ENCODE measurements at regions not wholly inside any gene's neighbourhood (a gene's known extent, or its start where the extent isn't known, plus 50 kb on each side); places are given as distances from the start of the nearest gene placed in this dataset.
A peak's percentile ranks its signal among the peaks of the same experiment; 100 is the strongest.

GRCh38 chr10:8183241-8183704 lies 128.8 kb downstream of the GATA3 start:
- Histone ChIP-seq H3K4me1 (ENCODE audit: control insufficient read depth, insufficient read depth, low read length, poor library complexity, severe bottlenecking) (peaks cover 16% of the 10 kb centered on the region), H3K27me3 (ENCODE audit: control insufficient read depth, insufficient read depth, low read length) (no peaks in the 10 kb centered on the region), H3K27ac (ENCODE audit: insufficient read depth, low read length, poor library complexity, severe bottlenecking) (peak overlapping the region; percentile 75), H3K36me3 (ENCODE audit: control insufficient read depth, insufficient read depth, low read length) (no peaks in the 10 kb centered on the region), H3K4me3 (ENCODE audit: low read depth, low read length) (peak overlapping the region; percentile 82), H3K9me3 (ENCODE audit: control insufficient read depth in 2 of 2, low read length in 2 of 2) (no peaks in the 10 kb centered on the region)
- H3K4me3 Mint-ChIP-seq = peak overlapping the region; percentile 17 to 66 (median 34)
- peak overlapping the region; percentile 78 to 81 (median 78) for H3K27ac Mint-ChIP-seq
- ATAC-seq (ENCODE audit: low read depth in 2 of 2) (peak; percentile 82 to 86), DNase-seq (peak; percentile 35 to 62 (median 58))
- H3K9me3 Mint-ChIP-seq = peaks cover 0 to 1% (median 0%) of the 10 kb centered on the region in 7 donors
- peaks cover 19 to 33% (median 21%) of the 10 kb centered on the region in 4 donors for H3K4me1 Mint-ChIP-seq
- no peaks in the 10 kb centered on the region for H3K36me3 Mint-ChIP-seq
- H3K27me3 Mint-ChIP-seq = no peaks in the 10 kb centered on the region

- Mint-ChIP-seq H3K27ac (no peak overlapping the region), H3K36me3 (no peaks in the 10 kb centered on the region)
- no peak overlapping the region for H3K4me3 ChIP-seq (ENCODE audit: low read depth, low read length)
Measured at GRCh38 chr10:8187171-8187666, 132.7 kb downstream of the GATA3 start.

GRCh38 chr10:8189458-8189857 lies 135.0 kb downstream of the GATA3 start:
- H3K27me3 Mint-ChIP-seq = peaks cover 5% of the 10 kb centered on the region
- Histone ChIP-seq H3K27ac (ENCODE audit: insufficient read depth, low read length, poor library complexity, severe bottlenecking) (no peak overlapping the region), H3K36me3 (ENCODE audit: control insufficient read depth, insufficient read depth, low read length) (no peaks in the 10 kb centered on the region), H3K4me1 (ENCODE audit: control insufficient read depth, insufficient read depth, low read length, poor library complexity, severe bottlenecking) (no peaks in the 10 kb centered on the region), H3K4me3 (ENCODE audit: low read depth, low read length) (no peak overlapping the region), H3K9me3 (ENCODE audit: control insufficient read depth in 2 of 2, low read length in 2 of 2) (no peaks in the 10 kb centered on the region), H3K27me3 (ENCODE audit: control insufficient read depth, insufficient read depth, low read length) (no peaks in the 10 kb centered on the region)
- H3K4me1 Mint-ChIP-seq = peaks cover 8 to 16% (median 10%) of the 10 kb centered on the region in 4 donors
- no peak overlapping the region for H3K4me3 Mint-ChIP-seq
- H3K9me3 Mint-ChIP-seq = peaks cover 0 to 1% (median 0%) of the 10 kb centered on the region in 7 donors
- ATAC-seq (ENCODE audit: low read depth in 2 of 2) (no peak), DNase-seq (no peak)
- no peak overlapping the region for H3K27ac Mint-ChIP-seq
- H3K36me3 Mint-ChIP-seq = no peaks in the 10 kb centered on the region

More at GRCh38 chr10:8187171-8187666, 132.7 kb downstream of the GATA3 start:
- no peak overlapping the region for H3K4me3 Mint-ChIP-seq
- Histone ChIP-seq H3K27ac (ENCODE audit: insufficient read depth, low read length, poor library complexity, severe bottlenecking) (no peak overlapping the region), H3K27me3 (ENCODE audit: control insufficient read depth, insufficient read depth, low read length) (no peaks in the 10 kb centered on the region), H3K4me1 (ENCODE audit: control insufficient read depth, insufficient read depth, low read length, poor library complexity, severe bottlenecking) (peaks cover 16% of the 10 kb centered on the region), H3K9me3 (ENCODE audit: control insufficient read depth in 2 of 2, low read length in 2 of 2) (no peaks in the 10 kb centered on the region), H3K36me3 (ENCODE audit: control insufficient read depth, insufficient read depth, low read length) (no peaks in the 10 kb centered on the region)
- peaks cover 0 to 1% (median 0%) of the 10 kb centered on the region in 7 donors for H3K9me3 Mint-ChIP-seq
- no peak for ATAC-seq (ENCODE audit: low read depth in 2 of 2)
- peaks cover 19 to 34% (median 24%) of the 10 kb centered on the region in 4 donors for H3K4me1 Mint-ChIP-seq
- DNase-seq = no peak
- peaks cover 5% of the 10 kb centered on the region for H3K27me3 Mint-ChIP-seq

- DNase-seq (no peak), ATAC-seq (ENCODE audit: low read depth in 2 of 2) (no peak)
- Mint-ChIP-seq H3K9me3 (peaks cover 0 to 1% (median 0%) of the 10 kb centered on the region in 7 donors), H3K36me3 (no peaks in the 10 kb centered on the region), H3K27ac (no peak overlapping the region), H3K27me3 (peaks cover 5% of the 10 kb centered on the region), H3K4me3 (no peak overlapping the region), H3K4me1 (peaks cover 0 to 12% (median 8%) of the 10 kb centered on the region in 4 donors)
- Histone ChIP-seq H3K27me3 (ENCODE audit: control insufficient read depth, insufficient read depth, low read length) (no peaks in the 10 kb centered on the region), H3K4me3 (ENCODE audit: low read depth, low read length) (no peak overlapping the region), H3K36me3 (ENCODE audit: control insufficient read depth, insufficient read depth, low read length) (no peaks in the 10 kb centered on the region), H3K9me3 (ENCODE audit: control insufficient read depth in 2 of 2, low read length in 2 of 2) (no peaks in the 10 kb centered on the region), H3K4me1 (ENCODE audit: control insufficient read depth, insufficient read depth, low read length, poor library complexity, severe bottlenecking) (no peaks in the 10 kb centered on the region), H3K27ac (ENCODE audit: insufficient read depth, low read length, poor library complexity, severe bottlenecking) (no peak overlapping the region)
Measured at GRCh38 chr10:8192301-8192700, 137.8 kb downstream of the GATA3 start.

GRCh38 chr10:8193546-8193945 lies 139.1 kb downstream of the GATA3 start:
- no peaks in the 10 kb centered on the region for H3K9me3 ChIP-seq (ENCODE audit: control insufficient read depth in 2 of 2, low read length in 2 of 2)
- no peak overlapping the region for H3K4me3 Mint-ChIP-seq
- H3K36me3 Mint-ChIP-seq = no peaks in the 10 kb centered on the region
- H3K27me3 ChIP-seq (ENCODE audit: control insufficient read depth, insufficient read depth, low read length) = no peaks in the 10 kb centered on the region
- peaks cover 5% of the 10 kb centered on the region for H3K27me3 Mint-ChIP-seq
- H3K9me3 Mint-ChIP-seq = peaks cover 0 to 1% (median 0%) of the 10 kb centered on the region in 7 donors
- no peaks in the 10 kb centered on the region for H3K36me3 ChIP-seq (ENCODE audit: control insufficient read depth, insufficient read depth, low read length)
- no peak for DNase-seq
- H3K4me1 Mint-ChIP-seq = peaks cover 0 to 11% (median 7%) of the 10 kb centered on the region in 4 donors
- H3K27ac ChIP-seq (ENCODE audit: insufficient read depth, low read length, poor library complexity, severe bottlenecking) = no peak overlapping the region
- H3K27ac Mint-ChIP-seq = no peak overlapping the region
- no peaks in the 10 kb centered on the region for H3K4me1 ChIP-seq (ENCODE audit: control insufficient read depth, insufficient read depth, low read length, poor library complexity, severe bottlenecking)
- no peak for ATAC-seq (ENCODE audit: low read depth in 2 of 2)
- no peak overlapping the region for H3K4me3 ChIP-seq (ENCODE audit: low read depth, low read length)

- peaks cover 5% of the 10 kb centered on the region for H3K27me3 Mint-ChIP-seq
- ATAC-seq (ENCODE audit: low read depth in 2 of 2) (no peak), DNase-seq (no peak)
- Histone ChIP-seq H3K27ac (ENCODE audit: insufficient read depth, low read length, poor library complexity, severe bottlenecking) (no peak overlapping the region), H3K27me3 (ENCODE audit: control insufficient read depth, insufficient read depth, low read length) (no peaks in the 10 kb centered on the region), H3K4me1 (ENCODE audit: control insufficient read depth, insufficient read depth, low read length, poor library complexity, severe bottlenecking) (no peaks in the 10 kb centered on the region), H3K36me3 (ENCODE audit: control insufficient read depth, insufficient read depth, low read length) (no peaks in the 10 kb centered on the region), H3K4me3 (ENCODE audit: low read depth, low read length) (no peak overlapping the region), H3K9me3 (ENCODE audit: control insufficient read depth in 2 of 2, low read length in 2 of 2) (no peaks in the 10 kb centered on the region)
- H3K9me3 Mint-ChIP-seq = peaks cover 0 to 1% (median 0%) of the 10 kb centered on the region in 7 donors
- no peak overlapping the region for H3K27ac Mint-ChIP-seq
- no peak overlapping the region for H3K4me3 Mint-ChIP-seq
- no peaks in the 10 kb centered on the region for H3K36me3 Mint-ChIP-seq
- peaks cover 0 to 9% (median 4%) of the 10 kb centered on the region in 4 donors for H3K4me1 Mint-ChIP-seq
Measured at GRCh38 chr10:8194050-8194449, 139.6 kb downstream of the GATA3 start.

GRCh38 chr10:8206882-8207281 lies 152.4 kb downstream of the GATA3 start:
- H3K27ac ChIP-seq (ENCODE audit: insufficient read depth, low read length, poor library complexity, severe bottlenecking) = no peak overlapping the region
- H3K36me3 Mint-ChIP-seq = no peaks in the 10 kb centered on the region
- no peaks in the 10 kb centered on the region for H3K9me3 ChIP-seq (ENCODE audit: control insufficient read depth in 2 of 2, low read length in 2 of 2)
- no peaks in the 10 kb centered on the region for H3K27me3 ChIP-seq (ENCODE audit: control insufficient read depth, insufficient read depth, low read length)
- no peak overlapping the region for H3K4me3 Mint-ChIP-seq
- H3K4me1 ChIP-seq (ENCODE audit: control insufficient read depth, insufficient read depth, low read length, poor library complexity, severe bottlenecking) = no peaks in the 10 kb centered on the region
- peaks cover 0 to 2% (median 1%) of the 10 kb centered on the region in 4 donors for H3K4me1 Mint-ChIP-seq
- peaks cover 0 to 2% (median 0%) of the 10 kb centered on the region in 7 donors for H3K9me3 Mint-ChIP-seq
- no peak overlapping the region for H3K27ac Mint-ChIP-seq
- ATAC-seq (ENCODE audit: low read depth in 2 of 2) (no peak), DNase-seq (no peak)
- no peaks in the 10 kb centered on the region for H3K36me3 ChIP-seq (ENCODE audit: control insufficient read depth, insufficient read depth, low read length)
- H3K27me3 Mint-ChIP-seq = no peaks in the 10 kb centered on the region
- no peak overlapping the region for H3K4me3 ChIP-seq (ENCODE audit: low read depth, low read length)

GRCh38 chr10:8211631-8212030 lies 157.1 kb downstream of the GATA3 start:
- Histone ChIP-seq H3K27ac (ENCODE audit: insufficient read depth, low read length, poor library complexity, severe bottlenecking) (no peak overlapping the region), H3K27me3 (ENCODE audit: control insufficient read depth, insufficient read depth, low read length) (no peaks in the 10 kb centered on the region), H3K9me3 (ENCODE audit: control insufficient read depth in 2 of 2, low read length in 2 of 2) (no peaks in the 10 kb centered on the region), H3K36me3 (ENCODE audit: control insufficient read depth, insufficient read depth, low read length) (no peaks in the 10 kb centered on the region), H3K4me1 (ENCODE audit: control insufficient read depth, insufficient read depth, low read length, poor library complexity, severe bottlenecking) (no peaks in the 10 kb centered on the region), H3K4me3 (ENCODE audit: low read depth, low read length) (no peak overlapping the region)
- DNase-seq = no peak
- Mint-ChIP-seq H3K4me1 (peaks cover 12 to 32% (median 19%) of the 10 kb centered on the region in 4 donors), H3K36me3 (no peaks in the 10 kb centered on the region), H3K27me3 (no peaks in the 10 kb centered on the region), H3K27ac (no peak overlapping the region), H3K4me3 (no peak overlapping the region), H3K9me3 (peaks cover 0 to 4% (median 0%) of the 10 kb centered on the region in 7 donors)
- ATAC-seq (ENCODE audit: low read depth in 2 of 2) = no peak
